IMR-90 (cell line): ENCODE measurements at regions not wholly inside any gene's neighbourhood (a gene's known extent, or its start where the extent isn't known, plus 50 kb on each side); places are given as distances from the start of the nearest gene placed in this dataset.

Experiments
- ATAC-seq: fragments of 200-7000 bp; cut with Tn5 transposase; 2 replicates; pipeline ENCODE4 v1.9.1; 2020; ENCODE audit warnings: low read depth, mild to moderate bottlenecking, moderate library complexity
- BruUV-seq: library from RNA; stranded (reverse); fragments of 400-500 nt; replicated peaks from 2 replicates; lab custom pipeline; 2021; lab: Mats Ljungman, UMichigan
- CTCF ChIA-PET: fragments of 300-600 bp; formaldehyde crosslinking; extraction: SDS; loops from one replicate; lab custom pipeline; 2021; ENCODE audit warnings: antibody characterized with exemption; lab: Yijun Ruan, JAX
- POLR2A ChIA-PET: fragments of 300-600 bp; sonication (Branson Sonifier 250); formaldehyde crosslinking; loops from one replicate; lab custom pipeline; 2022; ENCODE audit warnings: antibody characterized with exemption; ENCODE audit not compliant: unreplicated experiment; lab: Charles Lee
- DNase-seq: peaks from one replicate; pipeline ENCODE4 v3.0.0; 2013
- H2AFZ ChIP-seq: replicated peaks from 2 replicates; pipeline ENCODE3; 2013; ENCODE audit warnings: low read length, mild to moderate bottlenecking; ENCODE audit not compliant: poor library complexity
- H2AK5ac ChIP-seq: 2 replicates; pipeline ENCODE4 v1.6.1; 2013; ENCODE audit warnings: low read depth, low read length, inconsistent platforms
- H2AK9ac ChIP-seq: replicated peaks from 2 replicates; pipeline ENCODE3; 2013; ENCODE audit warnings: mild to moderate bottlenecking, low read depth, low read length, moderate library complexity; ENCODE audit not compliant: poor library complexity
- H2BK120ac ChIP-seq: 2 replicates; pipeline ENCODE4 v1.6.1; 2013; ENCODE audit warnings: low read depth, low read length, inconsistent platforms
- H2BK15ac ChIP-seq: 3 replicates; pipeline ENCODE4 v1.6.1; 2013; ENCODE audit warnings: low read depth, low read length, inconsistent platforms
- H2BK20ac ChIP-seq: 2 replicates; pipeline ENCODE4 v1.6.1; 2013; ENCODE audit warnings: low read depth, mild to moderate bottlenecking, inconsistent platforms, low read length, moderate library complexity
- H2BK5ac ChIP-seq: 2 replicates; pipeline ENCODE4 v1.6.1; 2013; ENCODE audit warnings: mild to moderate bottlenecking, low read depth, low read length, inconsistent platforms; ENCODE audit not compliant: poor library complexity, severe bottlenecking
- H3K14ac ChIP-seq: replicated peaks from 2 replicates; pipeline ENCODE4 v1.6.1; 2013; ENCODE audit warnings: low read depth, low read length, inconsistent platforms
- H3K18ac ChIP-seq: 2 replicates; pipeline ENCODE4 v1.6.1; 2013; ENCODE audit warnings: low read depth, low read length, control low read depth
- H3K23ac ChIP-seq: 2 replicates; pipeline ENCODE4 v1.6.1; 2013; ENCODE audit warnings: low read depth, low read length, inconsistent platforms
- H3K27ac ChIP-seq: 2 replicates; pipeline ENCODE4 v1.5.1; 2013; ENCODE audit warnings: mild to moderate bottlenecking, control low read depth, low read length; ENCODE audit not compliant: insufficient read depth
- H3K27me3 ChIP-seq: 2 replicates; pipeline ENCODE4 v1.6.1; 2013; ENCODE audit warnings: low read length; ENCODE audit not compliant: control insufficient read depth, insufficient read depth
- H3K36me3 ChIP-seq: 2 replicates; pipeline ENCODE4 v1.6.1; 2013; ENCODE audit warnings: low read length, mixed read lengths; ENCODE audit not compliant: control insufficient read depth, insufficient read depth
- H3K4ac ChIP-seq: 2 replicates; pipeline ENCODE4 v1.6.1; 2013; ENCODE audit warnings: low read depth, low read length, inconsistent platforms
- H3K4me1 ChIP-seq: 2 replicates; pipeline ENCODE4 v1.6.1; 2013; ENCODE audit warnings: low read length, mixed read lengths; ENCODE audit not compliant: control insufficient read depth, insufficient read depth
- H3K4me2 ChIP-seq: 2 replicates; pipeline ENCODE4 v1.6.1; 2013; ENCODE audit warnings: low read depth, mild to moderate bottlenecking, control low read depth, low read length, moderate library complexity
- H3K4me3 ChIP-seq: 2 replicates; pipeline ENCODE4 v1.5.1; 2013; ENCODE audit warnings: low read depth, mild to moderate bottlenecking, control low read depth, low read length, moderate library complexity; ENCODE audit not compliant: insufficient read depth
- H3K56ac ChIP-seq: 2 replicates; pipeline ENCODE4 v1.6.1; 2013; ENCODE audit warnings: low read length, inconsistent platforms; ENCODE audit not compliant: insufficient read depth; ENCODE audit errors: extremely low read depth
- H3K79me1 ChIP-seq, 2 experiments: 2 replicates each; pipeline ENCODE4 v1.6.1; 2013; ENCODE audit warnings: low read length in 2 of 2, inconsistent platforms in 1 of 2, low read depth in 1 of 2
- H3K9ac ChIP-seq: 2 replicates; pipeline ENCODE4 v1.6.1; 2013; ENCODE audit warnings: low read depth, low read length, control low read depth
- H3K9me1 ChIP-seq: 2 replicates; pipeline ENCODE4 v1.6.1; 2013; ENCODE audit warnings: low read length, inconsistent platforms; ENCODE audit not compliant: insufficient read depth
- H3K9me3 ChIP-seq: 2 replicates; pipeline ENCODE4 v1.6.1; 2013; ENCODE audit warnings: low read length; ENCODE audit not compliant: control insufficient read depth, insufficient read depth
- H4K20me1 ChIP-seq: 2 replicates; pipeline ENCODE4 v1.6.1; 2013; ENCODE audit warnings: low read length, inconsistent platforms; ENCODE audit not compliant: insufficient read depth
- H4K5ac ChIP-seq: 2 replicates; pipeline ENCODE4 v1.6.1; 2013; ENCODE audit warnings: mild to moderate bottlenecking, low read depth, low read length, control low read depth
- H4K8ac ChIP-seq, 2 experiments: 2 replicates each; pipeline ENCODE4 v1.6.1; 2013; ENCODE audit warnings: low read depth in 2 of 2, low read length in 2 of 2, control low read depth in 1 of 2, inconsistent platforms in 1 of 2
- H4K91ac ChIP-seq: 2 replicates; pipeline ENCODE4 v1.6.1; 2013; ENCODE audit warnings: low read depth, low read length, inconsistent platforms; ENCODE audit not compliant: insufficient read depth
- CHD1 ChIP-seq: IDR thresholded peaks from 2 replicates; pipeline ENCODE4 v1.6.1; 2012; ENCODE audit warnings: low read depth, low read length, improper control_type of control experiment
- MXI1 ChIP-seq: IDR thresholded peaks from 2 replicates; pipeline ENCODE4 v1.6.1; 2012; ENCODE audit warnings: low read depth, mild to moderate bottlenecking, low read length, moderate library complexity, borderline replicate concordance
- NFE2L2 ChIP-seq: fragments of 150-350 bp; IDR thresholded peaks from 2 replicates; pipeline ENCODE4 v1.6.1; 2016; ENCODE audit warnings: low read depth, mild to moderate bottlenecking, low read length
- RAD21 ChIP-seq: IDR thresholded peaks from 2 replicates; pipeline ENCODE4 v1.6.1; 2012; ENCODE audit warnings: low read length, improper control_type of control experiment
- RFX5 ChIP-seq: IDR thresholded peaks from 2 replicates; pipeline ENCODE4 v1.8.0; 2012; ENCODE audit warnings: low read depth, mild to moderate bottlenecking, low read length, moderate library complexity
- SMC3 ChIP-seq: fragments of 150-350 bp; IDR thresholded peaks from 2 replicates; pipeline ENCODE4 v1.6.1; 2016; ENCODE audit warnings: low read depth, mild to moderate bottlenecking, antibody characterized with exemption, low read length, moderate library complexity
- WGBS, 2 experiments: methylation state at CpG; one replicate each; pipeline versions ENCODE4 v1.1.5 to v1.1.7; 2013; ENCODE audit warnings: missing lambda C conversion rate in 2 of 2; ENCODE audit not compliant: insufficient read length in 1 of 2; ENCODE audit errors: extremely low coverage in 2 of 2; 5-methylcytosine and 5-hydroxymethylcytosine counted together
- dilution Hi-C: fragments of 300-500 bp; cut with HindIII; formaldehyde crosslinking; loops from one replicate; pipeline ENCODE4 v1.14.3; 2018; ENCODE audit warnings: low sequenced_read_pairs; ENCODE audit not compliant: unreplicated experiment
- in situ Hi-C: fragments of 300-500 bp; cut with MboI; formaldehyde crosslinking; loops from 3 replicates; pipeline ENCODE4 v1.14.3; 2019; ENCODE audit warnings: low sequenced_read_pairs, inconsistent platforms, mixed read lengths
- intact Hi-C: fragments of 100-400 bp; cut with micrococcal nuclease; formaldehyde crosslinking; loops from 2 replicates; pipeline ENCODE4 v1.10.0; 2022
- TF ChIP-seq, protein P1 (sequence below): conservative IDR thresholded peaks from 2 replicates; pipeline ENCODE4 v1.5.1; 2012; ENCODE audit warnings: mild to moderate bottlenecking, low read depth, low read length, improper control_type of control experiment

DNA sequence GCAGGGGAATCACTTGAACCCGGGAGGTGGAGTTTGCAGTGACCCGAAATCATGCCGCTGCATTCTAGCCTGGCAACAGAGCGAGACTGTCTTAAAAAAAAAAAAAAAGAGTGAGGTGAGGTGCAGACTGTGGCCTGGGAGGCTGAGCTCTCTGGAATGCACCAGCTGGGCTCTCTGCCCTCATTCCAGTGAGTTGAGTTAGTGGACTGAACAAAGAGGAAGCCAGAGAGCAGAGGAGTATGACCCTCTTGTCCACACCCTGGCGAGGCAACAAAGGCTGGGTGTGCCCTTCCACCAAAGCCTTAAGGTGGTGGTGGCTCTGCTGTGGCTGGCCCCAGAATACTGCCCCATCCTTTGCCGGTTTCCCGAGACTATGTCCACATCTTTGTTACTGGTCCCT, 71.3 kb upstream of the ACKR3 start:
- WGBS, 2 experiments: 92% methylated on average over 2 of the region's 7 CpGs; no CpG with 5 or more reads in 1 of the 2 experiments
- no peak for TF ChIP-seq SMC3
- no peak for TF ChIP-seq NFE2L2
- TF ChIP-seq MXI1: no peak
- TF ChIP-seq RAD21: no peak
- TF ChIP-seq, protein P1, sequence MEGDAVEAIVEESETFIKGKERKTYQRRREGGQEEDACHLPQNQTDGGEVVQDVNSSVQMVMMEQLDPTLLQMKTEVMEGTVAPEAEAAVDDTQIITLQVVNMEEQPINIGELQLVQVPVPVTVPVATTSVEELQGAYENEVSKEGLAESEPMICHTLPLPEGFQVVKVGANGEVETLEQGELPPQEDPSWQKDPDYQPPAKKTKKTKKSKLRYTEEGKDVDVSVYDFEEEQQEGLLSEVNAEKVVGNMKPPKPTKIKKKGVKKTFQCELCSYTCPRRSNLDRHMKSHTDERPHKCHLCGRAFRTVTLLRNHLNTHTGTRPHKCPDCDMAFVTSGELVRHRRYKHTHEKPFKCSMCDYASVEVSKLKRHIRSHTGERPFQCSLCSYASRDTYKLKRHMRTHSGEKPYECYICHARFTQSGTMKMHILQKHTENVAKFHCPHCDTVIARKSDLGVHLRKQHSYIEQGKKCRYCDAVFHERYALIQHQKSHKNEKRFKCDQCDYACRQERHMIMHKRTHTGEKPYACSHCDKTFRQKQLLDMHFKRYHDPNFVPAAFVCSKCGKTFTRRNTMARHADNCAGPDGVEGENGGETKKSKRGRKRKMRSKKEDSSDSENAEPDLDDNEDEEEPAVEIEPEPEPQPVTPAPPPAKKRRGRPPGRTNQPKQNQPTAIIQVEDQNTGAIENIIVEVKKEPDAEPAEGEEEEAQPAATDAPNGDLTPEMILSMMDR: no peak
- TF ChIP-seq CHD1: no peak
- TF ChIP-seq RFX5: no peak

More for the DNA sequence above, 71.3 kb upstream of the ACKR3 start:
- dilution Hi-C loops: no loop called here
- Histone ChIP-seq H3K14ac (no peak overlapping the region), H3K4me2 (no peak overlapping the region), H3K4me3 (no peak overlapping the region), H3K27me3 (no peaks in the 10 kb centered on the region; the same call in 1 of the 2 replicates), H2AK5ac (no peak overlapping the region), H3K9me1 (no peaks in the 10 kb centered on the region), H4K91ac (no peak overlapping the region), H3K9ac (no peak overlapping the region), H3K27ac (no peak overlapping the region), H3K36me3 (no peaks in the 10 kb centered on the region), H3K23ac (no peak overlapping the region), H2BK15ac (no peak overlapping the region), H3K18ac (no peak overlapping the region), H2AK9ac (no peak overlapping the region), H4K8ac (no peak overlapping the region), H4K5ac (no peak overlapping the region), H3K9me3 (no peaks in the 10 kb centered on the region; the same call in 1 of the 2 replicates), H2BK5ac (no peak overlapping the region), H3K79me1 (no peaks in the 10 kb centered on the region), H2BK20ac (no peak overlapping the region), H3K4ac (no peak overlapping the region), H3K4me1 (no peaks in the 10 kb centered on the region), H2AFZ (no peak overlapping the region), H3K56ac (no peak overlapping the region), H4K20me1 (no peaks in the 10 kb centered on the region), H2BK120ac (no peak overlapping the region)
- intact Hi-C loops: no loop called here
- ATAC-seq (no peak), DNase-seq (peak; percentile 9)
- CTCF ChIA-PET: interaction anchor here (0.6 kb wide), 1 partner anchor 15 kb away, joined by 3 read pairs; no protein-coding TSS in a partner anchor
- in situ Hi-C loops: no loop called here
- POLR2A ChIA-PET: no interaction called here
- no TSS peak for BruUV-seq
